ENCODE measurements at regions not wholly inside any gene's neighbourhood (a gene's known extent, or its start where the extent isn't known, plus 50 kb on each side); places are given as distances from the start of the nearest gene placed in this dataset.
"Not testable (repeated sequence)": the region's sequence is repeated elsewhere in the genome, so short reads cannot be mapped to it uniquely, and the experiment has no call there.

GRCh38 chr15:56568466-56569167 lies 103.7 kb upstream of the MNS1 start:
- DNase-seq (ENCODE audit: low read depth): no peak

GRCh38 chr15:56557415-56557814 lies 92.5 kb upstream of the MNS1 start:
- DNase-seq (ENCODE audit: low read depth): no peak

GRCh38 chr15:56553486-56553885 lies 88.5 kb upstream of the MNS1 start:
- no peak for DNase-seq (ENCODE audit: low read depth)

- DNase-seq (ENCODE audit: low read depth): no peak
Observed at GRCh38 chr15:56552659-56553058, 87.7 kb upstream of the MNS1 start.

GRCh38 chr15:56540570-56540969 lies 75.6 kb upstream of the MNS1 start:
- DNase-seq (ENCODE audit: low read depth): not testable (repeated sequence)

- not testable (repeated sequence) for DNase-seq (ENCODE audit: low read depth)
Observed at GRCh38 chr15:56540157-56540556, 75.2 kb upstream of the MNS1 start.

GRCh38 chr15:56538901-56539545 lies 74.1 kb upstream of the MNS1 start:
- DNase-seq (ENCODE audit: low read depth): no peak

- no peak for DNase-seq (ENCODE audit: low read depth)
Observed at GRCh38 chr15:56537881-56538280, 72.9 kb upstream of the MNS1 start.

- no peak for DNase-seq (ENCODE audit: low read depth)
Observed at GRCh38 chr15:56534728-56535127, 69.8 kb upstream of the MNS1 start.

GRCh38 chr15:56533731-56534403 lies 68.9 kb upstream of the MNS1 start:
- no peak for DNase-seq (ENCODE audit: low read depth)

- no peak for DNase-seq (ENCODE audit: low read depth)
Observed at GRCh38 chr15:56532721-56533460, 68.0 kb upstream of the MNS1 start.

GRCh38 chr15:56530157-56530556 lies 65.2 kb upstream of the MNS1 start:
- DNase-seq (ENCODE audit: low read depth): no peak

- no peak for DNase-seq (ENCODE audit: low read depth)
Observed at GRCh38 chr15:56528136-56528535, 63.2 kb upstream of the MNS1 start.

- DNase-seq (ENCODE audit: low read depth): peak; percentile 8
Observed at GRCh38 chr15:56524915-56525314, 60.0 kb upstream of the MNS1 start.

GRCh38 chr15:56523521-56523920 lies 58.6 kb upstream of the MNS1 start:
- DNase-seq (ENCODE audit: low read depth): no peak

- no peak for DNase-seq (ENCODE audit: low read depth)
Observed at GRCh38 chr15:56519000-56519399, 54.1 kb upstream of the MNS1 start.
